Amniotic stem cell (primary cell): ENCODE measurements at regions not wholly inside any gene's neighbourhood (a gene's known extent, or its start where the extent isn't known, plus 50 kb on each side); places are given as distances from the start of the nearest gene placed in this dataset.

Experiments used
- DNase-seq: peaks from one replicate; lab custom pipeline; 2025; lab: John Stamatoyannopoulos, UW

DNA sequence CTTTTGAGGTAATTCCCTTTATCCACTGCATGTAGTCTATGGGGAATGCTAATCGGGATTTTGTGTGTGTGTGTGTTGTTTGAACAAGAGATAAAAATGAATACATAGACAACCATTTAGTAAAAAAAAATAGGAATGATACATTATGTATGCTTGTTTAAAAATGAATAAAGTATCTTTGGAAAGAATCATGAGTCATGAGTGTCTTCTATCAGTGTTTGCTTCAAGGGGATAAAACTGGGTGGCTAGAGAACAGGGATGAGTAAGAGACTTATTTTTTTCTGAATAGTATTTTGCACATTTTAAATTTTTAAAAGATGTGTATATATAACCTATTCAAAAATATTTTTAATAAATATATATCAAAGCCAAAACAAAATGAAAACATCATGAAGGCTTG is 839.4 kb upstream of the ADGRL4 start:
- peak; percentile 2 for DNase-seq

- DNase-seq = no peak
Observed at GRCh38 chr1:79842811-79843210, 836.3 kb upstream of the ADGRL4 start.

DNA sequence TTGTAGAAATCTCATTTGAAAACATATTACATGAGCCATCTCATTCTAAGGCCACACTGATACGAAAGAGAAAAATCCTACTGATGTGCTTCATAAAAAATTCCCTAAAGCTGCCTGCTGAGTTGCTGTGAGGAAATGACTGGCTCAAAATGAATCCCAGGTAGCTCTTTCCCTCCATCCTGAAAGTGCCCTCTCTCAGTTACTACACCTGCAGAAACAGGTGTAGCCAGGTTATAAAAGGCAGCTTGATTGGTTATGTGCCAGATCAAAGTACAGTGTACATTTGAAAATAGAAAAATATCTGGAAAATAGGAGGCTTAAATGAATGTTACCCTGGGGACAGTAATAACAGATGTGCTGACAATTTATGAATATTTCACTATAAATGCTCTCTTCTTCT is 833.4 kb upstream of the ADGRL4 start:
- no peak for DNase-seq

DNA sequence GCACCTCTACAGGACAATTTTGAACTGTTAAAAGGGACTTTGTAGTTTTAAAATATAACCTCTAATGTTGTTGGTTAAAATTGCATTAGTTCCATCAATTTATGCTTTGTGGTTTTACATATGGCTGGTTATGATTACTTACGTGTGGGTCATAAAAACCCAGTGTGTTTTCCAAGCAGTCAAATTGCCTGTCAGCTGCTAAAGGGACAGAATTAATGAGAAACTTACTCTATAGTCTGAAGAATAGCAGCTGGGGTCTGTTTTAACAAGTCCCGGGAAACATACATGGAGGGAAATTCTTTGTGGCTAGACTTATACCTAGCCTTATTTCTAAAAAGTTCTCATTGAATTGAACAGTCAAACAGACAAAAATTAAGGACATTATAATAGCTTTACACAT is 820.9 kb upstream of the ADGRL4 start:
- no peak for DNase-seq

GRCh38 chr1:79825551-79825950 is 819.0 kb upstream of the ADGRL4 start:
- DNase-seq = no peak

DNA sequence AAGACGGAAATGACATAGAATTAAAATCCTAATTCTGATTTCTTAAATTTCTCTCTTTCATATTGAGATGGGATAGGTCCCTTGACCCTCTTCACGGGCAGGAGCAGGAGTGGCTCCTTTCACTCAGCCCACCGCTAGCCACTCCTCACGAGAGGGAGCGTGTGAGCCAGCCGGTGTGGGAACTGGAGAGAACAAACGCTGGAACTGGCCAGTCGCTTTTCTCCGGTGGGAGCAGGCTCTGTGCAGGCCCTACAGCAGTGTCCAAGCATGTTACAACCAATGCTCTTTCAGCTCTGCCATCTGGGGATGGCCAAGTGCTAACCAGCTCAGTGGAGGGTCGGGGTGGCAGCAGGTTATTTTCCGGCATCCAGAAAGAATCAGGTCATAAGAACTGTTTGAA is 815.5 kb upstream of the ADGRL4 start:
- no peak for DNase-seq

- DNase-seq = no peak
Observed at GRCh38 chr1:79819140-79819539, 812.6 kb upstream of the ADGRL4 start.

GRCh38 chr1:79817031-79817560 is 810.6 kb upstream of the ADGRL4 start:
- no peak for DNase-seq

DNA sequence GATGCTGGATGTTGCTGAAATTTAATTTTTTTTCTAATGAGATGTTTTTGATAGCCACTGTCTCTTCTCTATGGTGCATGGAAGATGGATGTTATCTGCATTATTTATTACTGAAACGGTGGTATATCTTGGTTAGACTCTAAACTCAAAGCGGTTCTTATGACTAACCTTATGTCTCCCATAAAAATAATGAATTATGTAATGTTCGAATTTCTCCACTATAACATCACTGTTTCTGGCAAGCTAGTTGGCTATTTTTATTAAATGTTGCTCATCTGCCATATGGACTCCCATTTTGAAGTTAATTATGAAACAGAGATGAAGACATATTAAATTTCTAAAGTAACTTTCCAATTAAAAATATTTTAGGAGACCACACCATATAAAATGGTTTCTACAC is 808.6 kb upstream of the ADGRL4 start:
- no peak for DNase-seq

GRCh38 chr1:79811173-79811572 is 804.6 kb upstream of the ADGRL4 start:
- no peak for DNase-seq

DNA sequence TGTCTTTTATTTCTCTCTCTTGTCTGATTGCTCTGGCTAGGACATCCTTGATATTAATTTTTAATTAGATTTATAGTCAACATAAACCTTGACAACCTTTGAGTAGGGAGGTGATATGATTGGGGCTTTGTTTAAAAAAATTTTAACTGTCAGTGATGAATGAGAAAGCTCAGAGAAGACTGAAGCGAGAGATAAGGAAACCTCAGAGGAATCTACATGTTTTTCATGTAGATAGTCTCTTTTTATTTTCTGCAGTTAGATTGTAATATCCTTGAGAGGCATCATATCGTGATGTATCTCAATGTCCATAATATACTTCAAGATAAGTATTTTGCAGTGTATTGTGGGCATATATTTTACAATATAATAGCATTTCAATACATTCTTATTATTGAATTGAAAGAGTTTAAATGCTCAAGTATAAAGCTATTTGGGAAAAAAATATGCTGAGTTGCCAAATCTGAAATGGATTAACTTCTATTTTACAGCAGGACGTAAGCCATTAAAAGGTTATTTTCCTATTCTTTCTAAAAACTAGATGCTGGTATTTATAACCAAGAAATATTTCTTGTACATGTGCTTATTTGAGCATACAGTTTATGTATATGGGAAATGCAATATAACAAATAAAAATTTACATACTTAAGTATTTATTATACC is 802.4 kb upstream of the ADGRL4 start:
- no peak for DNase-seq

DNA sequence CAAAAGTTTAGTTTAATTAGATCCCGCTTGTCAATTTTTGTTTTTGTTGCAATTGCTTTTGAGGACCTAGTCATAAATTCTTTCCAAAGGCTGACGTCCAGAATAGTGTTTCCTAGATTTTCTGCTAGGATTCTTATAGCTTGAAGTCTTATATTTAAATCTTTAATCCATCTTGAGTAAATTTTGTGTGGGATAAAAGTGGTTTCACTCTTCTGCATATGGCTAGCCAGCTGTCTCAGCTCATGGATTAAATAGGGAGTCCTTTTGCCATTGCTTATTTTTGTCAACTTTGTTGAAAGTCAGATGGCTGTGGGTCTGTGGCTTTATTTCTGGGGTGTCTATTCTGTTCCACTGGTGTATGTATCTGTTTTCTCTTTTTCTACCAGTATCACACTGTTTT is 801.3 kb upstream of the ADGRL4 start:
- DNase-seq = no peak

- DNase-seq = no peak
Observed at GRCh38 chr1:79797487-79797886, 791.0 kb upstream of the ADGRL4 start.

DNA sequence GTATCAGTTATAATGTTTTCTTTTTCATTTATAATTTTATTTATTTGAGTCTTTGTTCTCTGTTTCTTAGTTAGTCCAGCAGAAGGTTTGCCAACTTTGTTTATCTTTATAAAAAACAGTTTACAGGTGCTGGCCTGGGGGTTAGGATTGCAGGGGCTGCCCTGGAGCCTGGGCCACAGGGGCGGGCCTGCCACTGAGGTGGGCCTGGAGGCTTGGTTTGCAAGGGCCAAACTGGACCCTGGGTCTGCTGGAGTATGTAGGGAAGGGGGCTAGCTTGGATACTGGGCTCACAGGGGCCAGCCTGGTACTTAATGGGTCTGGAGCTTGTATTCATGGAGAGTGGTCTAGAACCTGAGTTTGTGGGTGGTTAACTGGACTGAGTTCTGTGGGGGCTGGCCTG is 789.9 kb upstream of the ADGRL4 start:
- DNase-seq = no peak

DNA sequence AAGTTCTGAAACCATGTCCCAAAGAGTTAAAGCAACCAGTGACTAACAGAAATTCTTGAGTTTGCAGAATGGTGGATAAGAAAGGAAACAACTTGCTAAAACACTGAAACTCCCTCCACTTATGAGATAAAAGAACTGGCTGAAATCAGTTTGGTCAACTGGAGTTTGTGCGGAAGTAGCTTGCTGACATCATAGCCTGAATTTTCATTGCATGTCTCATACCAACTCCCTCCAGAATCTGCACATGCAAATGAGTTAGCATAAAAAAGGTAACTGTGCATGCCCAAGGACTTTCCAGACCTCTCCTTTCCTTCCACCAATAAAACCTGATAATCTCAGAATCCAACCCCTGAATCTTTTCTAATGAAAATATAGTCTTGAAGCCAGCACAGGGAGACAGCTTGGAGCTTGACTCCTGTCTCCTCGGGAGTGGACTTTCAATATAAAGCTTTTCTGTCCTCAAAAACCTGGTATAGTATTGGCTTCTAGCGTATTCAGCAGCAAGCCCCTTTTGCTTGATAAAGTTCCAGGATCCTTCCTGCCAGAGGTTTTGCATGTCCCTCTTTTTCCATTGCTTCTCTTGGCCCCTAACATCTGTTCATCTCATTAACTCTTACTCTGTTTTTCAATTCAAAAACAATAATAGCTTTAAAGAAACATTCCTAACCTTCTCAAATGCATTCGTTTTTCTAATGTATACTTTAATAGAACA is 785.8 kb upstream of the ADGRL4 start:
- DNase-seq = no peak

- DNase-seq = no peak
Observed at GRCh38 chr1:79791488-79792218, 785.1 kb upstream of the ADGRL4 start.

- no peak for DNase-seq
Observed at GRCh38 chr1:79790950-79791349, 784.4 kb upstream of the ADGRL4 start.

- no peak for DNase-seq
Observed at GRCh38 chr1:79787631-79788030, 781.1 kb upstream of the ADGRL4 start.

GRCh38 chr1:79785964-79786363 is 779.4 kb upstream of the ADGRL4 start:
- DNase-seq = no peak

GRCh38 chr1:79785561-79785960 is 779.0 kb upstream of the ADGRL4 start:
- no peak for DNase-seq

GRCh38 chr1:79781261-79781660 is 774.7 kb upstream of the ADGRL4 start:
- no peak for DNase-seq

- no peak for DNase-seq
Observed at GRCh38 chr1:79777481-79778219, 771.1 kb upstream of the ADGRL4 start.
